Muscle layer of colon (tissue), 2 donors: ENCODE measurements at regions not wholly inside any gene's neighbourhood (a gene's known extent, or its start where the extent isn't known, plus 50 kb on each side); places are given as distances from the start of the nearest gene placed in this dataset.

Experiments
- H3K27ac ChIP-seq: one replicate; pipeline ENCODE4 v1.7.0; 2013; ENCODE audit warnings: low read depth, mild to moderate bottlenecking, low read length, moderate library complexity
- H3K27me3 ChIP-seq, 2 donors: one replicate each; pipeline ENCODE4 v1.7.0; 2013; ENCODE audit warnings: low read length in 2 of 2, mild to moderate bottlenecking in 2 of 2; ENCODE audit not compliant: insufficient read depth in 2 of 2, control insufficient read depth in 1 of 2
- H3K36me3 ChIP-seq: one replicate; pipeline ENCODE4 v1.7.0; 2013; ENCODE audit warnings: mild to moderate bottlenecking, low read length; ENCODE audit not compliant: insufficient read depth
- H3K4me1 ChIP-seq: one replicate; pipeline ENCODE4 v1.7.0; 2013; ENCODE audit warnings: mild to moderate bottlenecking, low read length; ENCODE audit not compliant: insufficient read depth
- H3K4me3 ChIP-seq, 2 donors: one replicate each; pipeline ENCODE4 v1.7.0; 2013; ENCODE audit warnings: low read length in 2 of 2, low read depth in 1 of 2, mild to moderate bottlenecking in 1 of 2, moderate library complexity in 1 of 2
- H3K9ac ChIP-seq: one replicate; pipeline ENCODE4 v1.7.0; 2013; ENCODE audit warnings: low read length
- H3K9me3 ChIP-seq: one replicate; pipeline ENCODE4 v1.7.0; 2013; ENCODE audit warnings: mild to moderate bottlenecking, low read length
- donor health status: abdominal sarcoma.
- donor health status: Adenocarcinoma of cecum.

DNA sequence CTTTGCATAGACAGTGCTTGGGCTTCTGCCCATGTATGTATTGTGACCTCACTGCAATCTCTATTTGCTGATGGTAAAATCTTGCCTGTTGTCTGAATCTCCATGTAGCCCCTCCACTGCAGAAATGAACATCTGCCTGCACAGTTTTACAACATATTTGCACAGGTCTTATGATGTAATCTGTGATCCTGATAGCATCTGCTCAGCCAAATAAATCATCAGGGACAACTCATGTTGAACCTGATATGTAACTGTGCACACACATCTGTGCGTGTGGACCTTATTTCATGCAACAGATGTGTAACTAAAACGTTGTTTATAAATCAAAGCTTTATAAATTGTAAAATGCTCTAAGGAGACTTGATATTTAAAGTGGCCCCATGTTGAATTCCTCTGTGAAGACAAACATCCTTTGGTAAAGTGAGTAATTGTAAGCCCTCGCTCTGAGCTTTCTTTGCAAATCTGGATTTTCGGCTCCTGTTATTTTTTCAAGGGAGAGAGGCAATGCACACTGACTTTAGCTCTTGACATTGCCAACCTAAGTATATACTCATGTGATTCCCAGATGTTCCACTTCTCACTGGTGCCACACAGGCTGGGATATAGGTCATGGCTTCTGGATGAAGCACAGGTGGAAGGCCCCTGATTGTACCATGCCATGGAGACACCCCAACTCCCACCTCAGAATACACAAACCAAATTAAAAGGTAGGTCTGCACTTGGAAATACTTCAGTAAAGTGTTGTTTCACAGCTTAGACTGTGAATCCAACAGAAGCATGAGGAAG lies 371.3 kb downstream of the GRIN2B start:
- Histone ChIP-seq H3K4me3 (no peak overlapping the region), H3K9ac (no peak overlapping the region), H3K9me3 (no peaks in the 10 kb centered on the region), H3K27ac (no peak overlapping the region), H3K36me3 (no peaks in the 10 kb centered on the region), H3K27me3 (no peaks in the 10 kb centered on the region), H3K4me1 (no peaks in the 10 kb centered on the region)

DNA sequence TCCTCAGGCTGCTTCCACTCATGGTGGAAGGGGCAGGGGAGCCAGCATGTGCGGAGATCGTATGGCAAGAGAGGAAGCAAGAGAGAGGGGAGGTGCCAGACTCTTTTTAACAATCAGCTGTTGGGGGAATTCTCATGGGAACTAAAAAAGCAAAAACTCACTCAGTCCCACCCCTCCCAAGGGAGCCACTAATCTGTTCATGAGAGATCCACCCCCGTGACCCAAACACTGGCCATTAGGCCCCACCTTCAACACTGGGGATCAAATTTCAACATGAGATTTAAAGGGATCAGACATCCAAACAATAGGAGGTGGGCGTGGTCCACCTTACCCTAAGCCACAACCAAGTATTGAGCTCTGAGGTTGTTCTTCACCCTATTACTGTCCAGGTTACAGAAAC lies 375.1 kb downstream of the GRIN2B start:
- Histone ChIP-seq H3K4me3 (no peak overlapping the region), H3K36me3 (no peaks in the 10 kb centered on the region)

DNA sequence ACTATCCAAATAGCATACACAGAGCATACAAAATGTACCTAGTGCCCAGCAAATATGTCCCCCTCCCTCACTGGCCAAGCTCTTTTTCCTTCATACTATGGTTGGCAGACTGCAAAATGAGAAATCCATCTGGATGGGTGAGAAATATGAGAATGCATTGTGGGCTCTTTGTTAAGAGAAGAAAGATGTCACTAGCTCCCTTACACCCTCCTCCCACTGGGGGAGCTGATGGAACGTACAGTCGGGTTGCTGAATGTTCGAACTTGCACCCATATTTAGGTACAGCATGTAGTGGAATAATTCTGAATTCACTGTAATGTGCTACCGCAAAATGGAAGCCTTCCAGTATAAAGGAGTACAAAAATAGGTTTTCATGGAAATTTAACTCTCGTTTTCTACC lies 377.4 kb downstream of the GRIN2B start:
- Histone ChIP-seq H3K4me3 (no peak overlapping the region), H3K27ac (no peak overlapping the region), H3K27me3 (no peaks in the 10 kb centered on the region), H3K4me1 (no peaks in the 10 kb centered on the region), H3K9ac (no peak overlapping the region), H3K36me3 (no peaks in the 10 kb centered on the region), H3K9me3 (no peaks in the 10 kb centered on the region)

More for the DNA sequence above, 375.1 kb downstream of the GRIN2B start:
- Histone ChIP-seq H3K4me1 (no peaks in the 10 kb centered on the region), H3K27ac (no peak overlapping the region), H3K9ac (no peak overlapping the region), H3K9me3 (no peaks in the 10 kb centered on the region), H3K27me3 (no peaks in the 10 kb centered on the region)

DNA sequence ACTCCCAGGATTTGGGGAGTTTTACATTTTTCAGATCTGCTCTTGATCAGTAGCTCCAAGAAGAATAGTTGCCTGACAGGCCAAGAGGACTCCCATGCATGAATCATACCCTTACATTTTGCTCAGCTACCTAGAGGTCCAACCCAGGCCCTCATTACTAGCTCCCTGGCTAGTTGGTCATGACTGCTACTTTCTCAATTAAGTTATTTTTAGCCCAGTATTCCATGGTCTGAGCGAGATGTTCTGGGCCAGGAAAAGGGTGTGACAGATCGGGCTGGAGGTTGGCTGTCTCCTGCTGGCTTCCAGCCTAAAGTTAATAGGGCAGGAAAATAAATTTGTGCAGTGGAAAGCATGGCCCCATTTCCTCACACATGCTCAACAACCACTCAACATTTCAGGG lies 379.2 kb downstream of the GRIN2B start:
- Histone ChIP-seq H3K9ac (no peak overlapping the region), H3K4me3 (no peak overlapping the region), H3K36me3 (no peaks in the 10 kb centered on the region), H3K27ac (no peak overlapping the region), H3K4me1 (no peaks in the 10 kb centered on the region), H3K27me3 (no peaks in the 10 kb centered on the region), H3K9me3 (no peaks in the 10 kb centered on the region)

DNA sequence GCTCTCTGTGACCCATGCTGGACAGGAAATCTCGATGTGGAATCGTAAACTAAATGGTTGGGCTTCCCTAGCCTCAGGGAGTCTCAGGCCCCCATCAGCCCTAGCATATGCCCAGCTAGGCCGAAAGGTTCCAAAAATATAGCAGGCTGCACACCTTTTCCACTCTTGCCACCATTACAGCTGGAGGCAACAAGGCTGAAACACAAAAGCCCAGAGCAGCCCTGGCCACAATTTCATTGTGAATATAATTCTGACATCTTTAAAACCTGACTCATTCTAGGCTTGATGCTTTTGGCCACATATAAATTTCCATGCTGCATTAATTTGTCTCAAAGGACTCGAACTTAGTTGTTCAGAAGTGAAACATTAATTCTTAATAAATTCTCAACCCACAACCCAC lies 382.2 kb downstream of the GRIN2B start:
- H3K9ac ChIP-seq: no peak overlapping the region
- no peaks in the 10 kb centered on the region for H3K36me3 ChIP-seq
- H3K27ac ChIP-seq: no peak overlapping the region
- H3K9me3 ChIP-seq: no peaks in the 10 kb centered on the region
- H3K4me1 ChIP-seq: peaks cover 8% of the 10 kb centered on the region
- H3K4me3 ChIP-seq: no peak overlapping the region
- no peaks in the 10 kb centered on the region for H3K27me3 ChIP-seq

DNA sequence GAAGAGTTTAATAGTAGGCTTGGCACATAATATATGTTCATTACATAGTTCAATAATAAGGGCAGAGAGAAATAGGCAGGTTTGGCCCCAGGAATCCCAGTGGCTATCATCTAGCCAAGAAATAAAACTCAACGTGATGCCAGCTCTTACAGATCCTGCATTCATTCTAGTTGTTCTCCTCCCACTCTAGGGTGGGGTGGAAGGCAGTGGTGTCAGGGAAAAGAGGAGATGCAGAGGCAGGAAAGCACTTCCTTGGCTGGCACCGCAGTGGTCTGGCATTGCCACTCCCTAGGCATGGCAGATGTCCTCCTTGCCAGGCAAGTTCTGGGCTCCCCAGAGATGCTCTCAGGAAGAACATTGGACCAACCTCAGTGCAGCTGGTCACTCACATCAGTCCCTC lies 383.6 kb downstream of the GRIN2B start:
- Histone ChIP-seq H3K27me3 (no peaks in the 10 kb centered on the region), H3K27ac (no peak overlapping the region), H3K9me3 (no peaks in the 10 kb centered on the region), H3K4me1 (peaks cover 8% of the 10 kb centered on the region), H3K9ac (no peak overlapping the region), H3K4me3 (no peak overlapping the region), H3K36me3 (no peaks in the 10 kb centered on the region)

DNA sequence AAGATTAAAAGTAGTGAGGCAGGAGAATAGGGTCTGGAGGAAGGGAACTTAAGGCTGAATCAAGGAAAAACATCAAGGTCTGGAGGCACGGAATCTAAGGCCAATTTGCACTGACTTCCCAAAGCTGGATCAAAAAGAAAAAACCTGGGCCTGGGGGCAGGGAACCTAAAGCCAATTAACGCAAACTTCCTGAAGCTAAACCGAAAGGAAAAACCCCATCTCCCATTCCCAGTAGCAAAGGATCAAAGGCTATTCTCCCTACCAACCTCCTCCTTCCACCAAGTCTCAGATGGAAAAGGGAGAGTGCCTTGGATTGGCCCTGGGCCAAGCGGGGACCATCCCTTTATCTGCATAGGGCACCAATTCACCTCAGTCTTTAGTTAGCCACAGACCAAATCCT lies 384.2 kb downstream of the GRIN2B start:
- no peaks in the 10 kb centered on the region for H3K36me3 ChIP-seq
- peaks cover 8% of the 10 kb centered on the region for H3K4me1 ChIP-seq
- H3K4me3 ChIP-seq: no peak overlapping the region
- H3K27me3 ChIP-seq: no peaks in the 10 kb centered on the region
- no peak overlapping the region for H3K27ac ChIP-seq
- H3K9ac ChIP-seq: no peak overlapping the region
- no peaks in the 10 kb centered on the region for H3K9me3 ChIP-seq

DNA sequence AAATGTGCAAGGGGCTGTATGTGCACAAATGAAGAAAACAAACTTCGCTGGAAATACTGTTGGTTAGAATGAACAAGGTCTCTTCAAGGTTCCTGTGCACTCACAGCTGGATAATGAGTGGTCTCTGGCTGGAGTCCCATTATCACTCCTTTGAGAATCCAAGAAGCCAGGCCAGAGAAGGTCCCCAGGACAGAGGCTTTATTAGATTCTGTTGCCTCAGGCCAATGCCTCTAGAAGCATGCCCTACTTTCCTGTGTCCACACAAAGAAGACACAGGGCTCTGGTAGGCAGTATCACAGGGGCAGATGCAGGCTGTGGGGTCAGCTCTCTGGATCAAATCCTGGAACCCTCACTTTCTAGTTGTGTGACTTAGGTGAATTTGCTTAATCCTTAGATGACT lies 384.7 kb downstream of the GRIN2B start:
- H3K9me3 ChIP-seq: no peaks in the 10 kb centered on the region
- peaks cover 8% of the 10 kb centered on the region for H3K4me1 ChIP-seq
- H3K27ac ChIP-seq: no peak overlapping the region
- H3K4me3 ChIP-seq: no peak overlapping the region
- H3K9ac ChIP-seq: no peak overlapping the region
- H3K27me3 ChIP-seq: no peaks in the 10 kb centered on the region
- H3K36me3 ChIP-seq: no peaks in the 10 kb centered on the region

DNA sequence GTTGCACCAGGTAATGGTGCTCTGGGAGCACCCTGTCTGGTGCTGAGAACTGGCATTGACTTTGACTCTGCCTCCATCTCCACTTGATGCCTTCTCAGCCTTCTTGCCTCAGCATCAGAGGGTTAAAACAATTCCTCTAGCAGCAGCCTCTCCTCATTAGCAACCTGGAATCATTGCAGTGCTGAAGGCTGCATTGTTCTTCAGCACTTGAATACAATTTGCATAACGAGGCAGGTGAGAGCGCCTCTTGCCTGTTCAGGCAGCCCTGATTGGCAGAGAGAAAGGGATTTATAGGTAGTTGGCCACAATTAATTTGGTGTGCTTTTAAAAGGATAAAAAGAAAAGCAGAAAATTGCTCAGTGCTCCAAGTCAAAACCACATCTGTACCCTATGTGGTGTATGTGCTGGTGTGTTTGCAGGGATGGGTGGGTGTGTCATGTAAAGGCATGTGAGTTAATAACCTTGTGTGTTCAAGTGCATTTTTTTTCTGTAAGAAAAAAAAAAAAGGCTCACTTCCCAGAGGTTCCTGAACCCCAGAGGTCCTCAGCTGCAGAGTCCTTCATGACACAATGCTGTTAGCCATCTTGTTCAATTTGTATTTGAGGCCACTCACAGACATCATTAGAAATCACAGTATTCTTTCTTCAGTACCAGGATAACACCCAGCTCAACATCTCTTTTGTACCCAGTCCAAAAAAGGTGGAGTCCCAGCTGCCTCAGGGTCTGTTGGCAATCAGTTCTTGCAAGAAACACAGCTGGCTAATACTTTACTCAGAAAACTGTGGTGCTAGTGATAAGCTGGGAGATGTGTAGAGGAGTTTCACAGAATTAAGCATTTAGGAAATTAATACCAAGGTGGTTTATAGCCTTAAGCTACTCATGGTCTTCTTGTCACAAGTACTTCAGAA lies 385.6 kb downstream of the GRIN2B start:
- H3K27ac ChIP-seq: no peak overlapping the region
- H3K4me3 ChIP-seq: no peak overlapping the region
- H3K27me3 ChIP-seq: no peaks in the 10 kb centered on the region
- H3K36me3 ChIP-seq: no peaks in the 10 kb centered on the region
- no peak overlapping the region for H3K9ac ChIP-seq
- H3K4me1 ChIP-seq: peaks cover 8% of the 10 kb centered on the region
- H3K9me3 ChIP-seq: no peaks in the 10 kb centered on the region

DNA sequence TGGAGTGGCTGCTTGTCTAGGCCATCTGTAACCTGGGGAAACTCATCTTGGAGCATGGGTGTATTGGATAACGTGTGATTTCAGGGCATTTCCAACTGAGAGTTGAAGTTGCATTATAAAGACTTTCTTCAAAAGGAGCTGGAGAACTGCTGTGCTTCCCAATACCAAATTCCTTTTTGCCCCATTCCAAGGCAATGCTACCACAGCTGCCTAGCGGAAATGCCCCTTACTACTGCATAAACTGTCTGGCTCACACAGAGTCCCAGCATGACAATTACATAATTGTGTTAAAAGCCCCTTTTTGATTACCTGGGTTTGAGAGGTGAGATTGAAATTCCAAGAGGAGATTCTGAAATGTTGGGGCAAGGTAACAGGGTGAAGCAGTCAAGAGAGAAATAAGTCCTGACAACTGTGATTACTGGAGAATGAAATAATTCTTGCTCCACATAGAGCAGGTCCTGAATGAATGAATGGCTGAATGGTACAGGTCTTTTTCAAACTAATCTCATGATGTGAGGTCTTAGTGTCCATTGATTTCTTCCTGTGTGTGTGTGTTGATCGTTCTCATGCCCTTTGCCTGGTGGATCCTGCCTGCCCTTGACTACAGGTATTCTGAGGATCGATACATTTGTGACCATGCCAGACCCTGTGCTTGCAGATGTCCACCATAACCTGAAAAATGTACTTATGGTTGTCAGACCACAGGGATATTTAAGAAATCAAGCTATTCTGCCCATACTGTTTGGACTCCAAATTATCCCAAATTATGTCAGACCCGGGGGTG lies 386.5 kb downstream of the GRIN2B start:
- H3K27me3 ChIP-seq: no peaks in the 10 kb centered on the region
- H3K27ac ChIP-seq: no peak overlapping the region
- no peak overlapping the region for H3K4me3 ChIP-seq
- no peaks in the 10 kb centered on the region for H3K36me3 ChIP-seq
- H3K9ac ChIP-seq: no peak overlapping the region
- H3K4me1 ChIP-seq: peaks cover 8% of the 10 kb centered on the region
- no peaks in the 10 kb centered on the region for H3K9me3 ChIP-seq
